Fibroblast of lung (primary cell): ENCODE measurements at regions not wholly inside any gene's neighbourhood (a gene's known extent, or its start where the extent isn't known, plus 50 kb on each side); places are given as distances from the start of the nearest gene placed in this dataset.

Experiments
- EZH2 ChIP-seq: IDR thresholded peaks from 2 replicates; pipeline ENCODE4 v1.5.1; 2012; ENCODE audit warnings: low read length, control low read depth, mild to moderate bottlenecking; ENCODE audit errors: missing control alignments
- TF ChIP-seq, protein P1 (sequence below), 2 donors: IDR thresholded peaks in 1 of 2; conservative IDR thresholded peaks in 1 of 2; 1 replicate in 1 of 2; 2 replicates in 1 of 2; pipeline ENCODE4 v1.5.1; 2011 to 2012; ENCODE audit warnings: low read length in 2 of 2, control low read depth in 1 of 2, inconsistent platforms in 1 of 2, low read depth in 1 of 2, mild to moderate bottlenecking in 1 of 2

DNA sequence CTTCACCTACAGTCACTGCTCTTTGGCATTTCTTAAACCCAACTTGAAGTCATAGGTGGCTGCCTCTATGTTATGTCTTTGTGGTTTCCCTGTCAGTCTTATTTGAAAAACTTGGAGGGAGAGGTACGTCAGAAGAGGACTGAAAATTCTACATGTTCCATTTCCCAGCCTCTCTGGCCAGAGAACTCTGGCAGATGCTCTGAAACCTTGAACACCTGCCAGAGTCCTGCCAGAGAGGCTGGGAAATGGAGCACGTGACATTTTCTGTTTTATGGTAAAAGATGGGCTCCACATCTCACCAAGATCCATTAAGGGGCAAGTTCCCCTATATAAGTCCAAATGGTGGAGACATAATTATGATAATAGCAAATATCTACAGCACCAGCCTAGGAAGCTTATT lies 99.5 kb downstream of the MAFB start:
- TF ChIP-seq, protein P1, sequence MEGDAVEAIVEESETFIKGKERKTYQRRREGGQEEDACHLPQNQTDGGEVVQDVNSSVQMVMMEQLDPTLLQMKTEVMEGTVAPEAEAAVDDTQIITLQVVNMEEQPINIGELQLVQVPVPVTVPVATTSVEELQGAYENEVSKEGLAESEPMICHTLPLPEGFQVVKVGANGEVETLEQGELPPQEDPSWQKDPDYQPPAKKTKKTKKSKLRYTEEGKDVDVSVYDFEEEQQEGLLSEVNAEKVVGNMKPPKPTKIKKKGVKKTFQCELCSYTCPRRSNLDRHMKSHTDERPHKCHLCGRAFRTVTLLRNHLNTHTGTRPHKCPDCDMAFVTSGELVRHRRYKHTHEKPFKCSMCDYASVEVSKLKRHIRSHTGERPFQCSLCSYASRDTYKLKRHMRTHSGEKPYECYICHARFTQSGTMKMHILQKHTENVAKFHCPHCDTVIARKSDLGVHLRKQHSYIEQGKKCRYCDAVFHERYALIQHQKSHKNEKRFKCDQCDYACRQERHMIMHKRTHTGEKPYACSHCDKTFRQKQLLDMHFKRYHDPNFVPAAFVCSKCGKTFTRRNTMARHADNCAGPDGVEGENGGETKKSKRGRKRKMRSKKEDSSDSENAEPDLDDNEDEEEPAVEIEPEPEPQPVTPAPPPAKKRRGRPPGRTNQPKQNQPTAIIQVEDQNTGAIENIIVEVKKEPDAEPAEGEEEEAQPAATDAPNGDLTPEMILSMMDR (conservative IDR thresholded peaks at IDR 0.05 in 1 of 2, IDR thresholded peaks at IDR 0.05 in 1 of 2; ENCODE audit: low read depth in 1 of 2, low read length in 2 of 2): no peak
- TF ChIP-seq EZH2: no peak
